ENCODE measurements at regions not wholly inside any gene's neighbourhood (a gene's known extent, or its start where the extent isn't known, plus 50 kb on each side); places are given as distances from the start of the nearest gene placed in this dataset.
"Not testable (repeated sequence)": the region's sequence is repeated elsewhere in the genome, so short reads cannot be mapped to it uniquely, and the experiment has no call there.

DNA sequence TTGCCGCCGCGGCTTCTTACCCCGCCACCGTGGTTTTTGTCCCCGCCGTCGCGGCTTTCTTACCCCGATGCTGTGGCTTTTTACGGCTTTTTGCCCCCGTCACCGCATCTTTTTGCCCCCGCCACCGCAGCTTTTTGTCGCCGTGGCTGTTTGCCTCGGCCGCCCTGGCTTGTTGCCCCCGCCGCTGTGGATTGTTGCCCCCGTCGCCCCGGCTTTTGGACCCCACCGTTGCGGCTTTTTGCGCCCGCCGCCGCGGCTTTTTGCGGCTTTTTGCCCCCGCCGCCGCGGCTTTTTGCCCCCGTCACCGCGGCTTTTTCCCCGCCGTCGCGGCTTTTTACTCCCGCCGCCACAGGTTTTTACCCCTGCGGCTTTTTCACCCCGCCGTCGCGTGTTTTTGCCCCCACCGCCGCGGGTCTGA lies 3934.3 kb downstream of the SRGAP2C start (continued):
- TF ChIP-seq, protein P1, sequence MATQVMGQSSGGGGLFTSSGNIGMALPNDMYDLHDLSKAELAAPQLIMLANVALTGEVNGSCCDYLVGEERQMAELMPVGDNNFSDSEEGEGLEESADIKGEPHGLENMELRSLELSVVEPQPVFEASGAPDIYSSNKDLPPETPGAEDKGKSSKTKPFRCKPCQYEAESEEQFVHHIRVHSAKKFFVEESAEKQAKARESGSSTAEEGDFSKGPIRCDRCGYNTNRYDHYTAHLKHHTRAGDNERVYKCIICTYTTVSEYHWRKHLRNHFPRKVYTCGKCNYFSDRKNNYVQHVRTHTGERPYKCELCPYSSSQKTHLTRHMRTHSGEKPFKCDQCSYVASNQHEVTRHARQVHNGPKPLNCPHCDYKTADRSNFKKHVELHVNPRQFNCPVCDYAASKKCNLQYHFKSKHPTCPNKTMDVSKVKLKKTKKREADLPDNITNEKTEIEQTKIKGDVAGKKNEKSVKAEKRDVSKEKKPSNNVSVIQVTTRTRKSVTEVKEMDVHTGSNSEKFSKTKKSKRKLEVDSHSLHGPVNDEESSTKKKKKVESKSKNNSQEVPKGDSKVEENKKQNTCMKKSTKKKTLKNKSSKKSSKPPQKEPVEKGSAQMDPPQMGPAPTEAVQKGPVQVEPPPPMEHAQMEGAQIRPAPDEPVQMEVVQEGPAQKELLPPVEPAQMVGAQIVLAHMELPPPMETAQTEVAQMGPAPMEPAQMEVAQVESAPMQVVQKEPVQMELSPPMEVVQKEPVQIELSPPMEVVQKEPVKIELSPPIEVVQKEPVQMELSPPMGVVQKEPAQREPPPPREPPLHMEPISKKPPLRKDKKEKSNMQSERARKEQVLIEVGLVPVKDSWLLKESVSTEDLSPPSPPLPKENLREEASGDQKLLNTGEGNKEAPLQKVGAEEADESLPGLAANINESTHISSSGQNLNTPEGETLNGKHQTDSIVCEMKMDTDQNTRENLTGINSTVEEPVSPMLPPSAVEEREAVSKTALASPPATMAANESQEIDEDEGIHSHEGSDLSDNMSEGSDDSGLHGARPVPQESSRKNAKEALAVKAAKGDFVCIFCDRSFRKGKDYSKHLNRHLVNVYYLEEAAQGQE (IDR thresholded peaks at IDR 0.05; ENCODE audit: unreplicated experiment): no peak
- TF ChIP-seq JUNB (IDR thresholded peaks at IDR 0.05; ENCODE audit: unreplicated experiment): no peak

DNA sequence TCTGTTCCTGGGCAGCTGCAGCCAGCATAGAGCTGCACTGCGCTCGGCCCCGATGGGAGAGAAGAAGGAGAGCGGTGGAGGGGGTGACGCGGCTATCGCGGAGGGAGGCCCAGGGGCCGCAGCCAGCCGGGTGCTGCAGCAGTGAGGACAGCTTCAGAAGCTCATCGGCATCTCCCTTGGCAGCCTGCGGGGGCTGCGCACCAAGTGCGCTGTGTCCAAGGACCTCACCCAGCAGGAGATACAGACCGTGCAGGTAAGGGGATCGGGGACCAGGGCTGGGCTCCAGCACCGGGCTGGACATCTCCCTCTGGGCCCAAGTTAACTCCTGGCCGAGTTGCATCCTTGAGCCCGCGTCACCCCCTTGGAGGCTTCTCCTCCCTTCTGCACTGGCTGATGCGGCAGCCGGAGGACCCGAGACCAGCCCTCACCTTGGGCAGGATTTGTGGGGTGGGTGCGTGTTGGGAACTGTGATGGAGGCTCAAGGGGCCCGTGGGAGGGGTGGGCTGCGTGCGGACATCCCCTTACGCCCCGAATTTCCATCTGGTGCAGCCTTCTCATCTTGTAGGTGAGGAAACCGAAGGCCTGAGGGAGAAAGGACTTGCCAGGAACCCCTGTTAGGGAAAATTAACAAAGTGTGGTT lies 3934.9 kb downstream of the SRGAP2C start:
- not testable (repeated sequence) for H3K4me3 Mint-ChIP-seq; H3K4me1 Mint-ChIP-seq; H3K79me2 ChIP-seq (replicated peaks; ENCODE audit: insufficient read depth); H3K4me2 ChIP-seq; H2AFZ ChIP-seq; H3K36me3 ChIP-seq (ENCODE audit: insufficient read depth); H3K4me3 ChIP-seq; H3F3A ChIP-seq (replicated peaks; ENCODE audit: low read depth); H4K20me1 ChIP-seq (replicated peaks; ENCODE audit: insufficient read depth); H3K4me1 ChIP-seq (ENCODE audit: insufficient read depth); H3K9me2 ChIP-seq (ENCODE audit: insufficient read depth); ATAC-seq; H3K27me3 ChIP-seq (ENCODE audit: insufficient read depth); H3K27me3 Mint-ChIP-seq (ENCODE audit: insufficient read depth, low read depth, poor library complexity); H3K27ac Mint-ChIP-seq; DNase-seq (ENCODE audit: low spot score); H3K27ac ChIP-seq (ENCODE audit: low read depth)
- Mint-ChIP-seq H3K9me3 (peaks cover 84% of the 10 kb centered on the region), H3K36me3 (ENCODE audit: low read depth) (peaks cover 35% of the 10 kb centered on the region)

DNA sequence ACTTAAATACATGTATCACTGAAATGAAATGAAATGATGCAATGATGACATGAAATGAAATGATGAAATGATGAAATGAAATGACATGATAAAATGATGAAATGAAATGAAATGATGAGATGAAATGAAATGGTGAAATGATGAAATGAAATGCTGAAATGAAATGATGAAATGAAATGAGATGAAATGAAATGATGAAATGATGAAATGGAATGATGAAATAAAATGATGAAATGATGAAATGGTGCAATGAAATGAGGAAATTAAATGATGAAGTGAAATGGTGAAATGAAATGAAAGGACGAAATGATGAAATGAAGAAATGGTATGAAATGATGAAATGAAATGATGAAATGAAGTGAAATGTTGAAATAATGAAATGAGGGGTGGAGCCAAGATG lies 3937.8 kb downstream of the SRGAP2C start:
- peaks cover 94% of the 10 kb centered on the region for H3K9me3 Mint-ChIP-seq
- H3K4me3 Mint-ChIP-seq: not testable (repeated sequence)

More for the DNA sequence above, 3937.8 kb downstream of the SRGAP2C start:
- not testable (repeated sequence) for H3F3A ChIP-seq (replicated peaks; ENCODE audit: low read depth); H4K20me1 ChIP-seq (replicated peaks; ENCODE audit: insufficient read depth); H3K4me1 ChIP-seq (ENCODE audit: insufficient read depth); H3K27me3 Mint-ChIP-seq (ENCODE audit: insufficient read depth, low read depth, poor library complexity); H3K79me2 ChIP-seq (replicated peaks; ENCODE audit: insufficient read depth); H3K27me3 ChIP-seq (ENCODE audit: insufficient read depth); DNase-seq (ENCODE audit: low spot score); H3K27ac ChIP-seq (ENCODE audit: low read depth); H2AFZ ChIP-seq; H3K27ac Mint-ChIP-seq; H3K4me2 ChIP-seq; H3K9me2 ChIP-seq (ENCODE audit: insufficient read depth); ATAC-seq; H3K4me1 Mint-ChIP-seq; H3K4me3 ChIP-seq; H3K36me3 ChIP-seq (ENCODE audit: insufficient read depth)
- peaks cover 41% of the 10 kb centered on the region for H3K36me3 Mint-ChIP-seq (ENCODE audit: low read depth)
